ENCODE measurements at regions not wholly inside any gene's neighbourhood (a gene's known extent, or its start where the extent isn't known, plus 50 kb on each side); places are given as distances from the start of the nearest gene placed in this dataset.

- Histone ChIP-seq H3K27ac (ENCODE audit: low read depth, low read length) (no peak overlapping the region), H3K9ac (ENCODE audit: low read length) (no peak overlapping the region), H3K27me3 (ENCODE audit: insufficient read depth, low read length) (no peaks in the 10 kb centered on the region), H3K4me3 (replicated peaks in 1 of 2; ENCODE audit: low read depth in 1 of 2, low read length in 2 of 2) (no peak overlapping the region), H3K9me3 (ENCODE audit: control insufficient read depth in 1 of 2, insufficient read depth in 1 of 2, low read depth in 1 of 2, low read length in 2 of 2) (no peaks in the 10 kb centered on the region), H3K4me1 (ENCODE audit: control insufficient read depth in 1 of 2, insufficient read depth in 2 of 2, low read length in 2 of 2) (no peaks in the 10 kb centered on the region), H3K36me3 (ENCODE audit: control insufficient read depth in 1 of 2, insufficient read depth in 2 of 2, low read length in 2 of 2) (no peaks in the 10 kb centered on the region), H3K4me2 (ENCODE audit: low read length) (no peak overlapping the region), H2AFZ (ENCODE audit: low read depth, low read length, poor library complexity, severe bottlenecking) (no peak overlapping the region), H3K9me2 (ENCODE audit: insufficient read depth) (no peaks in the 10 kb centered on the region), H3K79me2 (ENCODE audit: insufficient read depth, low read length) (no peaks in the 10 kb centered on the region), H4K20me1 (ENCODE audit: insufficient read depth) (no peaks in the 10 kb centered on the region)
- RAD21 ChIA-PET (ENCODE audit: low non-redundant PET in 1 of 2, low total read pairs in 2 of 2, uncharacterized antibody in 2 of 2, unreplicated experiment in 2 of 2) = no interaction called here
- no peak for ATAC-seq
- BruUV-seq (replicated peaks) = no TSS peak
- CTCF ChIA-PET = no interaction called here
- POLR2A ChIA-PET = no interaction called here
- intact Hi-C loops (cut with micrococcal nuclease) = no loop called here
- no peak for DNase-seq (ENCODE audit: low read depth, low spot score)
- TF ChIP-seq POLR2AphosphoS5 (IDR thresholded peaks at IDR 0.05; ENCODE audit: low read depth, low read length) (no peak), YY1 (IDR thresholded peaks at IDR 0.05; ENCODE audit: extremely low read depth, insufficient replicate concordance, low read depth, low read length) (no peak), EZH2 (IDR thresholded peaks at IDR 0.05) (no peak), SP1 (IDR thresholded peaks at IDR 0.05; ENCODE audit: low read depth) (no peak), FOSL1 (IDR thresholded peaks at IDR 0.05; ENCODE audit: low read depth) (no peak), TCF7L2 (IDR thresholded peaks at IDR 0.05; ENCODE audit: borderline replicate concordance, extremely low read depth, insufficient read depth, insufficient read length) (no peak), EGR1 (IDR thresholded peaks at IDR 0.05; ENCODE audit: low read depth) (no peak), JUND (IDR thresholded peaks at IDR 0.05) (no peak), RAD21 (IDR thresholded peaks at IDR 0.05; ENCODE audit: low read depth) (no peak), ELF1 (IDR thresholded peaks at IDR 0.05; ENCODE audit: borderline replicate concordance, low read depth) (no peak), EZH2phosphoT487 (IDR thresholded peaks at IDR 0.05; ENCODE audit: borderline replicate concordance) (no peak), ATF3 (IDR thresholded peaks at IDR 0.05) (no peak), POLR2A (IDR thresholded peaks at IDR 0.05; ENCODE audit: borderline replicate concordance, extremely low read depth, insufficient read depth, insufficient read length) (no peak), SRF (IDR thresholded peaks at IDR 0.05; ENCODE audit: low read depth) (no peak)
- TF ChIP-seq, protein P1, sequence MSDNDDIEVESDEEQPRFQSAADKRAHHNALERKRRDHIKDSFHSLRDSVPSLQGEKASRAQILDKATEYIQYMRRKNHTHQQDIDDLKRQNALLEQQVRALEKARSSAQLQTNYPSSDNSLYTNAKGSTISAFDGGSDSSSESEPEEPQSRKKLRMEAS (IDR thresholded peaks at IDR 0.05) = no peak
- TF ChIP-seq, protein P2, sequence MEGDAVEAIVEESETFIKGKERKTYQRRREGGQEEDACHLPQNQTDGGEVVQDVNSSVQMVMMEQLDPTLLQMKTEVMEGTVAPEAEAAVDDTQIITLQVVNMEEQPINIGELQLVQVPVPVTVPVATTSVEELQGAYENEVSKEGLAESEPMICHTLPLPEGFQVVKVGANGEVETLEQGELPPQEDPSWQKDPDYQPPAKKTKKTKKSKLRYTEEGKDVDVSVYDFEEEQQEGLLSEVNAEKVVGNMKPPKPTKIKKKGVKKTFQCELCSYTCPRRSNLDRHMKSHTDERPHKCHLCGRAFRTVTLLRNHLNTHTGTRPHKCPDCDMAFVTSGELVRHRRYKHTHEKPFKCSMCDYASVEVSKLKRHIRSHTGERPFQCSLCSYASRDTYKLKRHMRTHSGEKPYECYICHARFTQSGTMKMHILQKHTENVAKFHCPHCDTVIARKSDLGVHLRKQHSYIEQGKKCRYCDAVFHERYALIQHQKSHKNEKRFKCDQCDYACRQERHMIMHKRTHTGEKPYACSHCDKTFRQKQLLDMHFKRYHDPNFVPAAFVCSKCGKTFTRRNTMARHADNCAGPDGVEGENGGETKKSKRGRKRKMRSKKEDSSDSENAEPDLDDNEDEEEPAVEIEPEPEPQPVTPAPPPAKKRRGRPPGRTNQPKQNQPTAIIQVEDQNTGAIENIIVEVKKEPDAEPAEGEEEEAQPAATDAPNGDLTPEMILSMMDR (IDR thresholded peaks at IDR 0.05 in 2 of 3, conservative IDR thresholded peaks at IDR 0.05 in 1 of 3; ENCODE audit: borderline replicate concordance in 1 of 3, insufficient read depth in 1 of 3, low read depth in 2 of 3, low read length in 2 of 3) = no peak
Observed at GRCh38 chr1:221937155-221937953, 195.5 kb upstream of the DUSP10 start.

Data from HCT116 (cell line).